ENCODE measurements at regions not wholly inside any gene's neighbourhood (a gene's known extent, or its start where the extent isn't known, plus 50 kb on each side); places are given as distances from the start of the nearest gene placed in this dataset.

DNA sequence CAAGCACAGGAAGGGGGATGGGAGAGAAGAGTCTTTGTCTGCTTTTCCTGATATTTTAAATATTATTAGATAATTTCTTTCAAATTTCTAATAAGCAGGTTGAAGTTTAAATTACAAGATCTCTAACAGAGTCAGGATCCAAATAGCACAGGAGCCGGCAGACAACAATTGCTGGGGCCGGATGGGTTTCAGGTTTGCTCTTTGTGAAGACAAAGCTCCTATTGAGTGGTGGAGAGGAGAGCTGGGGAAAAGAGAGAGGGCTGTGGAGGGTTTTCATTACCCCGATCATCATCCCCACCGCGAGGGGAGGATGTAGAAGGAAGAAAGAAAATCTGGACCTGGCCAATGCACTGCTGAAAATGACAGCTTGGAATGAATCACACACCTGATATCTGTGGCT lies 197.3 kb downstream of the SOX9 start:
- Histone ChIP-seq H3K27ac (ENCODE audit: low read depth in 1 of 2, low read length in 2 of 2) (no peak overlapping the region), H3K36me3 (replicated peaks in 1 of 2; ENCODE audit: control insufficient read depth in 1 of 2, insufficient read depth in 2 of 2, low read length in 2 of 2) (no peaks in the 10 kb centered on the region), H3K9me3 (replicated peaks in 1 of 2; ENCODE audit: control insufficient read depth in 1 of 2, insufficient read depth in 1 of 2, low read length in 2 of 2) (peaks cover 0 to 6% of the 10 kb centered on the region in 2 donors), H3K27me3 (ENCODE audit: control insufficient read depth in 2 of 2, insufficient read depth in 2 of 2, low read length in 2 of 2) (no peaks in the 10 kb centered on the region), H3K79me2 (ENCODE audit: insufficient read depth, low read length) (no peaks in the 10 kb centered on the region), H3K4me2 (replicated peaks; ENCODE audit: extremely low read depth, low read length, poor library complexity, severe bottlenecking) (no peak overlapping the region), H2AFZ (ENCODE audit: insufficient read depth, low read depth, low read length, poor library complexity, severe bottlenecking) (no peak overlapping the region), H3K9ac (ENCODE audit: insufficient read depth, low read length, poor library complexity, severe bottlenecking) (no peak overlapping the region), H4K20me1 (ENCODE audit: insufficient read depth, low read length) (no peaks in the 10 kb centered on the region), H3K4me3 (replicated peaks in 1 of 3; ENCODE audit: low read depth in 2 of 3, low read length in 3 of 3) (no peak overlapping the region), H3K4me1 (ENCODE audit: control insufficient read depth in 1 of 2, insufficient read depth in 2 of 2, low read length in 2 of 2) (no peaks in the 10 kb centered on the region)
- no peak overlapping the region for H3K27ac Mint-ChIP-seq
- no peak overlapping the region for H3K4me3 Mint-ChIP-seq
- 67% methylated on average over 1 of the region's 5 CpGs for WGBS (ENCODE audit: insufficient coverage)
- peaks cover 0 to 5% (median 0%) of the 10 kb centered on the region in 3 donors for H3K27me3 Mint-ChIP-seq (ENCODE audit: low read depth in 3 of 3)
- TF ChIP-seq, protein P1, sequence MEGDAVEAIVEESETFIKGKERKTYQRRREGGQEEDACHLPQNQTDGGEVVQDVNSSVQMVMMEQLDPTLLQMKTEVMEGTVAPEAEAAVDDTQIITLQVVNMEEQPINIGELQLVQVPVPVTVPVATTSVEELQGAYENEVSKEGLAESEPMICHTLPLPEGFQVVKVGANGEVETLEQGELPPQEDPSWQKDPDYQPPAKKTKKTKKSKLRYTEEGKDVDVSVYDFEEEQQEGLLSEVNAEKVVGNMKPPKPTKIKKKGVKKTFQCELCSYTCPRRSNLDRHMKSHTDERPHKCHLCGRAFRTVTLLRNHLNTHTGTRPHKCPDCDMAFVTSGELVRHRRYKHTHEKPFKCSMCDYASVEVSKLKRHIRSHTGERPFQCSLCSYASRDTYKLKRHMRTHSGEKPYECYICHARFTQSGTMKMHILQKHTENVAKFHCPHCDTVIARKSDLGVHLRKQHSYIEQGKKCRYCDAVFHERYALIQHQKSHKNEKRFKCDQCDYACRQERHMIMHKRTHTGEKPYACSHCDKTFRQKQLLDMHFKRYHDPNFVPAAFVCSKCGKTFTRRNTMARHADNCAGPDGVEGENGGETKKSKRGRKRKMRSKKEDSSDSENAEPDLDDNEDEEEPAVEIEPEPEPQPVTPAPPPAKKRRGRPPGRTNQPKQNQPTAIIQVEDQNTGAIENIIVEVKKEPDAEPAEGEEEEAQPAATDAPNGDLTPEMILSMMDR (IDR thresholded peaks at IDR 0.05), result no peak
- H3K36me3 Mint-ChIP-seq, result no peaks in the 10 kb centered on the region
- no peaks in the 10 kb centered on the region for H3K4me1 Mint-ChIP-seq
- peaks cover 3 to 25% (median 7%) of the 10 kb centered on the region in 7 donors for H3K9me3 Mint-ChIP-seq
- intact Hi-C loops (cut with micrococcal nuclease), result no loop called here
- DNase-seq, result no peak

DNA sequence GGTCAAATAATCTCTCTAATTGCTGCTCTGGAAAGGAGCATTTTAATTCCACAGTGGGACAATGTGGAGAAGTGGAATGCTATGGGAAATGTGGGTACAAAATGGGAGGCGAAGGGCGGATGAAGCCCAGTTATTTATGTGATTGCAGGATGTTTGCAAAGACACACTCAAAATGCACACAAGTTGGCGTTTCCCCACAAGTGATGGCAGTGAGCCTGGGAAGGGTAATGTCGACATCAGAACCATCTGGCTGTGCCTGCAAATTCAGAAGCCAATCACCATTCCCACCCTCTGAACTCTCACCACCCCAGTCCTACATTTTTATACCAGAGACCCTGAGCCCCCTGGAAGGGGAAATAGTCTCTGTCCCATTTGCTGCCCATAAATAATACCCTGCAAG lies 201.1 kb downstream of the SOX9 start:
- Mint-ChIP-seq H3K4me1 (no peaks in the 10 kb centered on the region), H3K4me3 (no peak overlapping the region), H3K36me3 (no peaks in the 10 kb centered on the region), H3K27me3 (ENCODE audit: low read depth in 3 of 3) (peaks cover 0 to 6% (median 0%) of the 10 kb centered on the region in 3 donors), H3K27ac (no peak overlapping the region), H3K9me3 (peaks cover 4 to 24% (median 9%) of the 10 kb centered on the region in 7 donors)
- DNase-seq, result no peak
- no peaks in the 10 kb centered on the region for H3K79me2 ChIP-seq (ENCODE audit: insufficient read depth, low read length)
- peaks cover 2 to 5% of the 10 kb centered on the region in 2 donors for H3K9me3 ChIP-seq (replicated peaks in 1 of 2; ENCODE audit: control insufficient read depth in 1 of 2, insufficient read depth in 1 of 2, low read length in 2 of 2)
- H3K4me3 ChIP-seq (replicated peaks in 1 of 3; ENCODE audit: low read depth in 2 of 3, low read length in 3 of 3), result no peak overlapping the region
- H3K4me2 ChIP-seq (replicated peaks; ENCODE audit: extremely low read depth, low read length, poor library complexity, severe bottlenecking), result no peak overlapping the region
- no peak overlapping the region for H3K27ac ChIP-seq (ENCODE audit: low read depth in 1 of 2, low read length in 2 of 2)
- TF ChIP-seq, protein P1 (IDR thresholded peaks at IDR 0.05), result no peak
- H3K4me1 ChIP-seq (ENCODE audit: control insufficient read depth in 1 of 2, insufficient read depth in 2 of 2, low read length in 2 of 2), result no peaks in the 10 kb centered on the region
- intact Hi-C loops (cut with micrococcal nuclease), result no loop called here
- no peak overlapping the region for H2AFZ ChIP-seq (ENCODE audit: insufficient read depth, low read depth, low read length, poor library complexity, severe bottlenecking)
- no peaks in the 10 kb centered on the region for H3K27me3 ChIP-seq (ENCODE audit: control insufficient read depth in 2 of 2, insufficient read depth in 2 of 2, low read length in 2 of 2)
- no peaks in the 10 kb centered on the region for H3K36me3 ChIP-seq (replicated peaks in 1 of 2; ENCODE audit: control insufficient read depth in 1 of 2, insufficient read depth in 2 of 2, low read length in 2 of 2)
- no peaks in the 10 kb centered on the region for H4K20me1 ChIP-seq (ENCODE audit: insufficient read depth, low read length)
- 100% methylated on average over 2 of the region's 4 CpGs for WGBS (ENCODE audit: insufficient coverage)
- H3K9ac ChIP-seq (ENCODE audit: insufficient read depth, low read length, poor library complexity, severe bottlenecking), result no peak overlapping the region
